ENCODE measurements at regions not wholly inside any gene's neighbourhood (a gene's known extent, or its start where the extent isn't known, plus 50 kb on each side); places are given as distances from the start of the nearest gene placed in this dataset.

- WGBS, 2 donors: 75 to 79% methylated on average over 8 of the region's 8 CpGs
- intact Hi-C loops (cut with DNase I; ENCODE audit: low total_unique reads): no loop called here
- no peak for TF ChIP-seq CTCF (IDR thresholded peaks at IDR 0.05)
- TF ChIP-seq POLR2A (IDR thresholded peaks at IDR 0.05): no peak
- no peak for DNase-seq (ENCODE audit: low spot score in 2 of 2)
- no peak overlapping the region for H3K4me3 ChIP-seq (ENCODE audit: low read depth, poor library complexity, severe bottlenecking)
Observed at GRCh38 chr1:56229186-56229585, 350.2 kb downstream of the PLPP3 start.

GRCh38 chr1:56227886-56228285 is 351.5 kb downstream of the PLPP3 start:
- 67 to 83% methylated on average over 3 of the region's 3 CpGs for WGBS, 2 donors
- DNase-seq (ENCODE audit: low spot score in 2 of 2): no peak
- no peak overlapping the region for H3K4me3 ChIP-seq (ENCODE audit: low read depth, poor library complexity, severe bottlenecking)
- no peak for TF ChIP-seq POLR2A (IDR thresholded peaks at IDR 0.05)
- intact Hi-C loops (cut with DNase I; ENCODE audit: low total_unique reads): no loop called here

- intact Hi-C loops (cut with DNase I; ENCODE audit: low total_unique reads): no loop called here
- H3K4me3 ChIP-seq (ENCODE audit: low read depth, poor library complexity, severe bottlenecking): no peak overlapping the region
- 92 to 94% methylated on average over 1 of the region's 1 CpG for WGBS, 2 donors
- no peak for TF ChIP-seq POLR2A (IDR thresholded peaks at IDR 0.05)
- no peak for TF ChIP-seq CTCF (IDR thresholded peaks at IDR 0.05)
- no peak for DNase-seq (ENCODE audit: low spot score in 2 of 2)
Observed at GRCh38 chr1:56227401-56227800, 352.0 kb downstream of the PLPP3 start.

GRCh38 chr1:56225964-56226815 is 353.2 kb downstream of the PLPP3 start:
- H3K4me3 ChIP-seq (ENCODE audit: low read depth, poor library complexity, severe bottlenecking): no peak overlapping the region
- no peak for DNase-seq (ENCODE audit: low spot score in 2 of 2)
- 93 to 95% methylated on average over 1 of the region's 1 CpG for WGBS, 2 donors
- intact Hi-C loops (cut with DNase I; ENCODE audit: low total_unique reads): no loop called here
- TF ChIP-seq CTCF (IDR thresholded peaks at IDR 0.05): no peak
- TF ChIP-seq POLR2A (IDR thresholded peaks at IDR 0.05): no peak

GRCh38 chr1:56223968-56224367 is 355.4 kb downstream of the PLPP3 start:
- intact Hi-C loops (cut with DNase I; ENCODE audit: low total_unique reads): no loop called here

More at GRCh38 chr1:56223968-56224367, 355.4 kb downstream of the PLPP3 start:
- WGBS, 2 donors: 47 to 52% methylated on average over 2 of the region's 2 CpGs
- TF ChIP-seq CTCF (IDR thresholded peaks at IDR 0.05) (no peak), POLR2A (IDR thresholded peaks at IDR 0.05) (no peak)
- no peak overlapping the region for H3K4me3 ChIP-seq (ENCODE audit: low read depth, poor library complexity, severe bottlenecking)
- no peak for DNase-seq (ENCODE audit: low spot score in 2 of 2)

Measured in lower leg skin (tissue), 4 donors.